ENCODE measurements at regions not wholly inside any gene's neighbourhood (a gene's known extent, or its start where the extent isn't known, plus 50 kb on each side); places are given as distances from the start of the nearest gene placed in this dataset.
A peak's percentile ranks its signal among the peaks of the same experiment; 100 is the strongest.

GRCh38 chr11:92848578-92848977 is 120.9 kb upstream of the MTNR1B start:
- DNase-seq, result no peak

GRCh38 chr11:92850296-92850826 is 119.1 kb upstream of the MTNR1B start:
- DNase-seq, result no peak

- no peak for DNase-seq
Measured at GRCh38 chr11:92852229-92852628, 117.2 kb upstream of the MTNR1B start.

- DNase-seq, result no peak
Measured at GRCh38 chr11:92852946-92853345, 116.5 kb upstream of the MTNR1B start.

- DNase-seq, result no peak
Measured at GRCh38 chr11:92854162-92854561, 115.3 kb upstream of the MTNR1B start.

- DNase-seq, result no peak
Measured at GRCh38 chr11:92854952-92855351, 114.5 kb upstream of the MTNR1B start.

GRCh38 chr11:92855607-92856405 is 113.6 kb upstream of the MTNR1B start:
- DNase-seq, result no peak

- no peak for DNase-seq
Measured at GRCh38 chr11:92857407-92857806, 112.0 kb upstream of the MTNR1B start.

- DNase-seq, result no peak
Measured at GRCh38 chr11:92859156-92859690, 110.2 kb upstream of the MTNR1B start.

- no peak for DNase-seq
Measured at GRCh38 chr11:92861634-92862033, 107.8 kb upstream of the MTNR1B start.

GRCh38 chr11:92865352-92865751 is 104.1 kb upstream of the MTNR1B start:
- DNase-seq, result no peak

- no peak for DNase-seq
Measured at GRCh38 chr11:92866679-92867282, 102.7 kb upstream of the MTNR1B start.

- peak; percentile 97 for DNase-seq
Measured at GRCh38 chr11:92867913-92868619, 101.4 kb upstream of the MTNR1B start.

- DNase-seq, result no peak
Measured at GRCh38 chr11:92869716-92870115, 99.7 kb upstream of the MTNR1B start.

- DNase-seq, result no peak
Measured at GRCh38 chr11:92870196-92870832, 99.1 kb upstream of the MTNR1B start.

GRCh38 chr11:92873551-92873950 is 95.9 kb upstream of the MTNR1B start:
- no peak for DNase-seq

GRCh38 chr11:92875473-92875872 is 94.0 kb upstream of the MTNR1B start:
- no peak for DNase-seq

- no peak for DNase-seq
Measured at GRCh38 chr11:92879086-92879485, 90.4 kb upstream of the MTNR1B start.

- DNase-seq, result no peak
Measured at GRCh38 chr11:92880381-92880780, 89.1 kb upstream of the MTNR1B start.

- no peak for DNase-seq
Measured at GRCh38 chr11:92881940-92882450, 87.5 kb upstream of the MTNR1B start.

- DNase-seq, result no peak
Measured at GRCh38 chr11:92882828-92883611, 86.4 kb upstream of the MTNR1B start.

GRCh38 chr11:92885600-92885999 is 83.9 kb upstream of the MTNR1B start:
- no peak for DNase-seq

All from NCI-H1417 treated with DMSO at 0.1 percent for 48 hours (cell line).